SH-SY5Y (cell line): ENCODE measurements at regions not wholly inside any gene's neighbourhood (a gene's known extent, or its start where the extent isn't known, plus 50 kb on each side); places are given as distances from the start of the nearest gene placed in this dataset.

Source experiments
- GATA2 ChIP-seq: IDR thresholded peaks from 2 replicates; pipeline ENCODE4 v1.6.1; 2011; ENCODE audit warnings: mild to moderate bottlenecking, low read depth, low read length
- GATA3 ChIP-seq: IDR thresholded peaks from 2 replicates; pipeline ENCODE4 v1.6.1; 2011; ENCODE audit warnings: low read depth, mild to moderate bottlenecking, low read length, moderate library complexity

- TF ChIP-seq GATA2 (no peak), GATA3 (no peak)
Observed at GRCh38 chr20:6848041-6848440, 80.6 kb downstream of the BMP2 start.
